Nephron (organoid): ENCODE measurements at regions not wholly inside any gene's neighbourhood (a gene's known extent, or its start where the extent isn't known, plus 50 kb on each side); places are given as distances from the start of the nearest gene placed in this dataset.
A peak's percentile ranks its signal among the peaks of the same experiment; 100 is the strongest.
"Not testable (repeated sequence)": the region's sequence is repeated elsewhere in the genome, so short reads cannot be mapped to it uniquely, and the experiment has no call there.

ENCODE experiments used
- H3K27ac Mint-ChIP-seq, 3 experiments: 2 replicates each; pipeline ENCODE4 v1.8.0; 2020; ENCODE audit warnings: mixed read lengths in 3 of 3, mild to moderate bottlenecking in 2 of 3, moderate library complexity in 1 of 3
- H3K27me3 Mint-ChIP-seq: 2 replicates; pipeline ENCODE4 v1.8.0; 2021; ENCODE audit warnings: low read depth, mild to moderate bottlenecking, moderate library complexity, mixed read lengths
- H3K36me3 Mint-ChIP-seq: 2 replicates; pipeline ENCODE4 v1.8.0; 2020; ENCODE audit warnings: low read depth, mixed read lengths
- H3K4me1 Mint-ChIP-seq: 2 replicates; pipeline ENCODE4 v1.8.0; 2020; ENCODE audit warnings: mixed read lengths
- H3K4me3 Mint-ChIP-seq, 3 experiments: 2 replicates each; pipeline ENCODE4 v1.8.0; 2020; ENCODE audit warnings: mild to moderate bottlenecking in 3 of 3, mixed read lengths in 3 of 3, moderate library complexity in 2 of 3
- H3K9me3 Mint-ChIP-seq: 2 replicates; pipeline ENCODE4 v1.8.0; 2020; ENCODE audit warnings: mixed read lengths
- CTCF ChIP-seq, 3 experiments: fragments of 200-600 bp; sonication (generic); IDR thresholded peaks; one replicate each; pipeline ENCODE4 v1.5.0; 2021; ENCODE audit warnings: antibody characterized with exemption in 3 of 3; ENCODE audit not compliant: unreplicated experiment in 3 of 3

DNA sequence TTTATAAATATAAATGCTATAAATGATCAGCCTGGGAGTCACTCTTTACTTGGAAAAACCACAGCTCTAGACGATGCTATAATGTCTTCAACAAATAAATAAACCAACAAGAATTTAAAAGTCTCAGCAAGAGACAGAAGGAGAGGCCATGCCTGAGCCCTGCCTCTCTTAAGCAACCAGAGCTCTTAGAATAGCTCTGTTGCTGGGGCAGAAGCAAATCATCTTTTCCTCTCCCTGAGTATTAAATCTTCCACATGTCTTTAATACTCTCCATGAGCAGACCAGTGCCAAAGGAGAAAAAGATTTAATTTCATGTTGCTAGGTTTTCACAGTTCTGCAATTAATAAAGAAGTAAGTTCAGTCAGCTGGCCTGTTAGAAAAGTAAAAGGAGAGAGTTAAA lies 408.0 kb upstream of the SLC30A5 start:
- H3K4me3 Mint-ChIP-seq, result no peak overlapping the region
- no peaks in the 10 kb centered on the region for H3K36me3 Mint-ChIP-seq
- peaks cover 6% of the 10 kb centered on the region for H3K9me3 Mint-ChIP-seq
- peaks cover 53% of the 10 kb centered on the region for H3K4me1 Mint-ChIP-seq
- no peak for TF ChIP-seq CTCF (IDR thresholded peaks at IDR 0.05; ENCODE audit: unreplicated experiment in 3 of 3)
- H3K27ac Mint-ChIP-seq, result peak overlapping the region; percentile 9 to 61 (median 57)
- no peaks in the 10 kb centered on the region for H3K27me3 Mint-ChIP-seq

- TF ChIP-seq CTCF (IDR thresholded peaks at IDR 0.05; ENCODE audit: unreplicated experiment in 3 of 3), result no peak
- H3K4me1 Mint-ChIP-seq, result peaks cover 35% of the 10 kb centered on the region
- no peak overlapping the region for H3K4me3 Mint-ChIP-seq
- no peaks in the 10 kb centered on the region for H3K36me3 Mint-ChIP-seq
- H3K9me3 Mint-ChIP-seq, result peaks cover 20% of the 10 kb centered on the region
- no peaks in the 10 kb centered on the region for H3K27me3 Mint-ChIP-seq
- no peak overlapping the region for H3K27ac Mint-ChIP-seq
Measured at GRCh38 chr5:68688547-68688946, 405.3 kb upstream of the SLC30A5 start.

- peaks cover 31% of the 10 kb centered on the region for H3K4me1 Mint-ChIP-seq
- TF ChIP-seq CTCF (IDR thresholded peaks at IDR 0.05; ENCODE audit: unreplicated experiment in 3 of 3), result no peak
- peaks cover 21% of the 10 kb centered on the region for H3K9me3 Mint-ChIP-seq
- no peaks in the 10 kb centered on the region for H3K27me3 Mint-ChIP-seq
- H3K4me3 Mint-ChIP-seq, result no peak overlapping the region
- no peak overlapping the region for H3K27ac Mint-ChIP-seq
- no peaks in the 10 kb centered on the region for H3K36me3 Mint-ChIP-seq
Measured at GRCh38 chr5:68689010-68689409, 404.8 kb upstream of the SLC30A5 start.

DNA sequence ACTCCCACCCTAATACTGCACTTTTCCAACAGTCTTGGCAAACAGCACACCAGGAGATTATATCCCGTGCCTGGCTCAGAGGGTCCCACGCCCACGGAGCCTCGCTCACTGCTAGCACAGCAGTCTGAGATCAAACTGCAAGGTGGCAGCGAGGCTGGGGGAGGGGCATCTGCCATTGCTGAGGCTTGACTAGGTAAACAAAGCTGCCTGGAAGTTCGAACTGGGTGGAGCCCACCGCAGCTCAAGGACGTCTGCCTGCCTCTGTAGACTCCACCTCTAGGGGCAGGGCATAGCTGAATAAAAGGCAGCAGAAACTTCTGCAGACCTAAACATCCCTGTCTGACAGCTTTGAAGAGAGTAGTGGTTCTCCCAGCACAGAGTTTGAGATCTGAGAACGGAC lies 401.9 kb upstream of the SLC30A5 start:
- peaks cover 31% of the 10 kb centered on the region for H3K9me3 Mint-ChIP-seq
- H3K36me3 Mint-ChIP-seq, H3K27ac Mint-ChIP-seq, H3K4me3 Mint-ChIP-seq, H3K4me1 Mint-ChIP-seq, H3K27me3 Mint-ChIP-seq: not testable (repeated sequence)

- peaks cover 32% of the 10 kb centered on the region for H3K9me3 Mint-ChIP-seq
- TF ChIP-seq CTCF (IDR thresholded peaks at IDR 0.05; ENCODE audit: unreplicated experiment in 3 of 3), result no peak
- H3K27ac Mint-ChIP-seq, result no peak overlapping the region
- no peaks in the 10 kb centered on the region for H3K4me1 Mint-ChIP-seq
- no peak overlapping the region for H3K4me3 Mint-ChIP-seq
- H3K27me3 Mint-ChIP-seq, result no peaks in the 10 kb centered on the region
- H3K36me3 Mint-ChIP-seq, result no peaks in the 10 kb centered on the region
Measured at GRCh38 chr5:68698025-68698940, 395.5 kb upstream of the SLC30A5 start.

- H3K27ac Mint-ChIP-seq, result no peak overlapping the region
- peaks cover 25% of the 10 kb centered on the region for H3K9me3 Mint-ChIP-seq
- peaks cover 3% of the 10 kb centered on the region for H3K27me3 Mint-ChIP-seq
- H3K4me3 Mint-ChIP-seq, result no peak overlapping the region
- H3K36me3 Mint-ChIP-seq, result no peaks in the 10 kb centered on the region
- no peak for TF ChIP-seq CTCF (IDR thresholded peaks at IDR 0.05; ENCODE audit: unreplicated experiment in 3 of 3)
- no peaks in the 10 kb centered on the region for H3K4me1 Mint-ChIP-seq
Measured at GRCh38 chr5:68699966-68700365, 393.8 kb upstream of the SLC30A5 start.
